ENCODE measurements at regions not wholly inside any gene's neighbourhood (a gene's known extent, or its start where the extent isn't known, plus 50 kb on each side); places are given as distances from the start of the nearest gene placed in this dataset.

- no peak for FAIRE-seq
These were observed 1219.6 kb downstream of the BRD1 start for GRCh38 chr22:48607901-48608662.

DNA sequence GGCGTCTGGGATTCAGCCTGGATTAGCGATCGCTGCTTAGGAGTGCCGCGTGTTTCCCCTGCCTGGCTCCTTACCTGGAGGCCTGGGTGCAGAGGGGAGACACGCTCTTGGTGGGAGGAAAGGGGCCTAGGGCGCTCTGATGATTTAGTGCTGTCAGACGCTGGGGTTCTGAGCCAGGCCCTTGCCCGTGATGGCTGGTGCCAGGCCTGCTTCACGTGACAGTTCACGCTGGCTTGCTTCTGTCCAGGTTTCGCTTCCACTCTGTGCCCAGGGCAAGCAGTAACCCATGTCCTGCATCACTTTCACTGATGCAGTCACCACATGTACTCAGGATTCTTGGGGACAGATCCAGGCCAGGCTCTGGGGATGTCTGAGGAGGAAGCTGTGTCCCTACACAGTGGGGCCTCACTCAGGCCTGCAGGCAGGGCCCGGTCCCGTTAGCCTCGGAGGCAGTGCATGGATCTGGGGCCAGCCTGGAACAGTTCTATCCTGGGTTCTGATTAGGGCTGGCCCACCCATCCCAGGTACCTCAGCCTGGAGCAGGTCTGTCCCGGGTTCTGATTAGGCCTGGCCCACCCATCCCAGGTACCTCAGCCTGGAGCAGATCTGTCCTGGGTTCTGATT lies 1220.9 kb downstream of the BRD1 start:
- no peak for FAIRE-seq

- no peak for FAIRE-seq
These were observed 1221.7 kb downstream of the BRD1 start for GRCh38 chr22:48605856-48606481.

- no peak for FAIRE-seq
These were observed 1222.5 kb downstream of the BRD1 start for GRCh38 chr22:48605125-48605524.

- no peak for FAIRE-seq
These were observed 1223.9 kb downstream of the BRD1 start for GRCh38 chr22:48603621-48604320.

GRCh38 chr22:48602805-48603518 lies 1224.7 kb downstream of the BRD1 start:
- no peak for FAIRE-seq

DNA sequence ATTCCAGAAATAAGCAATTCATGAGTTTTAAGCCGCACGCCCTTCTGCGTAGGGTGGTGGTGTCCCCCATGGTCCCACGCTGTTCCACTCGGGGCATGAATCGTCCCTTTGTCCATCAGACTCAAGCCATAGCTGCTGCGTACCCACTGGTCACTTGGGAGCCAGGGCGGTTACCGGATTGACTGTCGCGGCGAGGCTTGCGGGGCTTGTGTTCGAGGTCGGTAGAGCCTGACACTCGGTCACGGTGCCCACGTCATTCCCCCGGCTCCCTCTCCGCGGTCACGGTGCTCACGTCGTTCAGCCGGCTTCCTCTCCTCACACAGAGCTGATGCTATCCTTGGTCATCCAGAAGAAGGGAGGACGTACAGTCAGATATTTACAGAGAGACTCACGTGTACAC lies 1227.0 kb downstream of the BRD1 start:
- no peak for FAIRE-seq

- no peak for FAIRE-seq
These were observed 1227.5 kb downstream of the BRD1 start for GRCh38 chr22:48600171-48600570.

- no peak for FAIRE-seq
These were observed 1228.3 kb downstream of the BRD1 start for GRCh38 chr22:48599346-48599745.

- no peak for FAIRE-seq
These were observed 1231.4 kb downstream of the BRD1 start for GRCh38 chr22:48596111-48596850.

DNA sequence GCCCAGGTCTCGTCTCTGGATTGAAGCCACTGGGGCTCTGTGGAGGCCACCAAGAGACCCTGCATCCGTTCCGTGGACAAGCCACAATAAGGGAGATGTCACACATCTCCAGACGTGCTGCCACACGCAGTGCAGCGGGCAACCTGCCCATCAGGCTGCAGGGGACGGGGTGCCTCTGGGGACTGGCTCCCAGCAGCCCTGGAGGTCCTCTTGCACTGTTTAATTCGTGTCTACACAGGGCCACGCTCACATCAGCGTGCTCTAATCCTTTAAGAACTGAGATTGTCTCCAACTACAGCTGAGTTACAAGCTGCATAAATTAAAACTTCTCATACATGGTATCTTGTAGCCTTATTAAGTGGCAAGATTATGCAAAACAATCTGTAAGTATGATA lies 1232.2 kb downstream of the BRD1 start:
- FAIRE-seq, result no peak

GRCh38 chr22:48594757-48595510 lies 1232.7 kb downstream of the BRD1 start:
- FAIRE-seq, result no peak

DNA sequence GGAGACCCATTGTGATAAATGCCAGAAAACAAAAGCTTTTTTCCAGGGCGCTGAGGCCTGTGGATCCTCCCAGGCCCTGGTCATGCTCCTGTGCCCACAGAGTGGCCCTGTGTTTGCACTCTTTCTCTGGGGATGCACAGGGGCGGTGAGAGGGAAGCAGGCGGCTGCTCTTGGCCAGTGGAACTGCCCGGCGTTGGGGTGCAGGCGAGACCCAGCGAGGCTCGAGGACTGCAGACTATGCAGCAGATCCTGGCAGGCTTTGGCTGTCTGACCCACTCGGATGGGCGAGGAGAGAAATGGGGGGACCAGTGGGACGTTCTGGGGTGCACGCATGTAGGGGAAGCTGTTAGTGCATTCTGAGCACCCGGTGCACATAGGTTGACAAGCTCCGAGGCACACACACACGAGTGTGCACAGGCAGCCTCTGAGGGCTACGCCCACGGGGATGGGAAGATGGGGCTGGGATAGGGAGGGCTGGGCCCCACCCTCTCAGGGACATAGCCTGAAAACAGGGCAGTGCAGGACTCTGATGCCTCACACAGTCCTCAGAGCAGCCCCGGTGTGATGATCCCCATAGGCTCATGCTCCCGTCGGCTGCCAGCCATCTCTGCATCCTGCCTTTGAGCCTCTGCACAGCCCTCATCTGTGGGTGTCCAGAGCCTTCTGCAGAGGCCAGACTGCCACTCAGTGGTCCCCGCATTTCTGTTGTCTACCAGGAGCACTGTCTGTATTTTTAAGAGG lies 1233.5 kb downstream of the BRD1 start:
- no peak for FAIRE-seq

DNA sequence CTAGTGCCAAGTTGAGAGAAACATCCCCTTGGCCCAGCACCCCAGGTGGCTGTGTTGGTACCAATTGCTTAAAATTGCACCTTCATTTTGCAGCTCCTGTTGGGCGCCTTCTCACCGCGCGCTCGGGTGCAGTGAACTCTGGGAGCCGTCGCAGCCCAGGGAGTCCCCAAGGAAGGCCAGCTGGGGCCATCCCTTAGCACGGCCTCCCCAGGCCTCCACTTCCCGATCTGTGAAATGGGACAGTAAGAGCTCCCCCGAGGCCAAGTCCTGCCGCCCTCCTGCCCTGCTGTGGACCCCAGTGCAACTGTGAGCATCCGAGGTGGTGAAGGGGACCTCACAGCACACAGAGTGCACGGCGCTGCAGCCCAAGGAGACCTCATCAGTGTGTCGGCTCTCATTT lies 1234.1 kb downstream of the BRD1 start:
- no peak for FAIRE-seq

DNA sequence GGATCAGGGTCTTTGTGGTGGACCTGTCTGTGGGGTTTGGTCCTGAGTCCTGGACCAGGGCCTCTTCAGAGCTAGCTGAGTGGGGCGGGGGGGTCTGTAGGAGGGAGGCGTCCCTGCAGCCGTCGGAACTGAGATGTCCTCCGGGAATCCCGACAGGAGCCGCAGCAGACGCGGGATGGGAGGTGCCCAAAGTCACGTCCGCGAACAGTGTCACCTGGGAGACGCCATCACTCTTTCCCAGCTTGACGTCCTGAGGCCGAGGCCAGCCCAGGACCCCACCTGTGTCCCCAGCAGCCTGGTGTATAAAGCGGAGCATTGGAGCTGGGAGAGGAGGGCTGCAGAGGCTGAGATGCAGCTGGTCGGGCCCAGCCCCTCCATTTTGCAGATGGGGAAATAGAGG lies 1234.7 kb downstream of the BRD1 start:
- FAIRE-seq, result no peak

DNA sequence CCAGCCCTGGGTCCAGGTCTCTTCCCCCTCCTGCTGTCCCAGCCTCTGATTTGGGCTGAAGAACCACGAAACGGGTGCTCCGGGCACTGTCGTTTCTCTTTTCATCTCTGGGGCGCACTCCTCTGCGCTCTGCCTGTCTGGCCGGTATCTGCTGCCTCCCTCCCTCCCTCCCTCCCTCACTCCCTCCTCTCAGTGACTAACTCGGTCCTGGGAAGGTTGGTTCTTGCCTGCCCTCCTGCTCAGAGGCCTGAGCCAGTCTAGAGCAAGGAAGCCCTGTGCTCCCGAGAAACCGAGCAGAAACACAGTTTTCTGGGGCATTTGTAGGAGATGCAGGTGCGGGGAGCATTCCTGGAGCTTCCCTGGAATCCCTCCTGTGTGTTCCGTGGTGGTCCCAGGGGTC lies 1235.2 kb downstream of the BRD1 start:
- FAIRE-seq, result no peak

DNA sequence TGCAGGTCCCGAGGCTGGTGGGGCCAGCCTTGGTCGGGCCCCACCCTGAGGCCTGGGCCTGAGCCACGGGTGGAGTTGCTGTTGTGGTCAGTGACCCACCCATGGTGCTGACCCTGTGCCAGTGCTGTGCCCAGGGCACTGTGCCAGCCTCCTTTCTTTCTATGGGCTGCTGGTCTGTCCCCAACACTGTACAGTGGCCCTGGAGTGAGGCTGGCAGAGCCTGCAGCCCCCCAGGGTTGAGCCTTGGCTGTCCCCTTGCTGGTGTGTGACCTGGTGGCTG lies 1235.7 kb downstream of the BRD1 start:
- no peak for FAIRE-seq

DNA sequence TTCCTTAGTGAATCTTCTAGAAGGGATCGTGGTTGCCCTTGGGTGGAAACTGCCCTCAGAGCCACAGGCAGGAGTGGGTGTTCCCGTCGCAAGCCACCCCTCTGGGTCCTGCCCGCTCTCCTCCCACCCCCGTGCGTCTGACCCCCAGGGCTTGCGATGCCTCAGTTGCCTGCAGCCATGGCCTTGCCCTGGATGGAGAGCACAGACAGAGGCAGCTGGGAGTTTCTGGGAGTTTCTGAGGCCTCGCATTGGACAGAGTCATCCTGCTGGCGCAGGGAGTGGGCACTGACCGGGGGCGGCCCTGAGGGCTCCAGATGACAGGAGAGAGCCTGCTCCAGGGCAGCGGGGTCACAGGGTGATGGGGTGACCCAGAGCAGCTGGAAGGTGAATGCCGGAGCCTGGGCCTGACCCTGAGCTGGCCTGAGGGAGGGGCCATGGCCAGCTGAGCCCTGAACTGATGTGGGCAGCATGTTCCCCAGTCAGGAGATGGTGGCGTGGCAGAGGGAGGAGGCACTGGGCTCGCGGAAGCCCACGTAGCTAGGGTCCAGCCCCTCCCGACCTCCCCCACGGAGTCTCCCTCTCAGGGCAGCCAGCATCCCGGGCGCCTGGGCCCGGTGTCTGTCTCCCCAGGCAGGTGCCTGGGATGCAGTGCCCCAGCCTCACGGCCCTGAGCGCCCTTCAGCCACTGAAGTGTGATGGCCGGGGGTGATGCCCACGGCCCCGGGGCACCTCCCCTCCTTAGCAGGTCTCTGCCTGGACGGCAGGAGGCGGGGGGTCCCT lies 1236.2 kb downstream of the BRD1 start:
- no peak for FAIRE-seq

DNA sequence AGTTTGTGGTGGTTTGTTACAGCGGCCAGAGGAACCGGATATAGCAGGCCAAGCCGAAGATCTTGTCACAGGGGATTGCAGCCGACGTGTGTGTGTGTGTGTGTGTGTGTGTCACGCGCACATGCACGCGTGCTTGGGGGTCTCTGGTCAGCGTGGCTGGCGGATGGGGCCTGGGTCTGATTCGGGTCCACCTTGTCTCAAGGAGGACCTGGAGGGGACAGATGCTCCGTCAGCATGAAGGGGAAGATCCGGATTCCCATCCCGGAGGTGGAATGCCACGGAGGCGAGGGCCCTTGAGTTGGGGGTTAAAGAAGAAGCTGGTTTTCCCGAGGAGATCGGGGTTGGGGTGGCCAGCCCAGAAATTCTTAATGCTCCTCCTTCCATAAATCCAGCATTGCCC lies 1237.8 kb downstream of the BRD1 start:
- no peak for FAIRE-seq

- no peak for FAIRE-seq
These were observed 1238.7 kb downstream of the BRD1 start for GRCh38 chr22:48588878-48589450.
